ENCODE measurements at regions not wholly inside any gene's neighbourhood (a gene's known extent, or its start where the extent isn't known, plus 50 kb on each side); places are given as distances from the start of the nearest gene placed in this dataset.

DNA sequence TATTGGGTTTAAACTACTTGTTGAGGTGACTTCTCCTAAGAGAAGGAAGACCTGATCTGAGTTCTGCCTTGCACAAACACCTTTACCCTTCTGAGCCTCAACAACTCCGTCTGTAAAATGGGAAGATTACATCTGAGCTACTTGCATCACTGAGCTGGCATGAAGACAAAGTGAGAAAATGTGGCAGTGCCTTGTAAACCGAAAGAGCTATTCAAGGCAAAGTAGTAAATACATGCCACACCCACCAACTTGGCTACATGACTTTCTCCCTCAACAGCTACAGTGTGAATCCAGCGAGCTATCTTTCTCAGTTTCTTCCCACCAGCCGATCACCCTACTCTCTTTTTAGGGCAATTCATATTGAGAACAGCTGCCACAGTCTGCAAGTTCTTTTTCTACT is 148.3 kb downstream of the FOXB1 start:
- 35 to 76% methylated on average over 4 of the region's 4 CpGs for WGBS, 2 donors
- no peak for DNase-seq
- no peaks in the 10 kb centered on the region for H3K9me3 ChIP-seq

DNA sequence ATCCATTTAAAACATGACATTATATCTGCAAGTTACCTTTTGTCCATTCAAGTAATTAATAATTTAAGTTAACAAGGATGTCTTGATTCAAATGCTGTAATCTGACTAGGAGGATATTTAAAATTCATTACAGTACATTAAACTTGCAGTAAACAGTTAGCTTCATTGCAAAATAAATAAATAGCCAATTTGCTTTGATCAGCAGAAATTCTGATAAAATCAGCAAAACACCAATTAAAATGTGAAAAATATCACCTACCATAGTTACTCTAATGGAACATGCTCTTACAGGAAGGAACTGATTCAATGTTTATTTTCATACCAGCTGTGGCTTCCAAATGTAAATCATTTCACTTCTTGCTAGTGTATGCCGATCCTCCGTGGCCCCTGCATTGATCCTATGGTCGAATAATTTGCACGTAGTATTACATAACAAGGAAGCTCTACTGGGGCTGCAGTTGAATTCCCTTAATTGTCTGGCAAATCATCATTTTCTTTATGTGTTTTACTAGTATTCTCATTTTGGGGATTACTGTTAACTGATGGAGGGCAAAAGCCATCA is 150.7 kb downstream of the FOXB1 start:
- no peaks in the 10 kb centered on the region for H3K4me1 ChIP-seq
- no peak overlapping the region for H3K27ac ChIP-seq
- H3K4me3 ChIP-seq: no peak overlapping the region
- intact Hi-C loops (cut with DNase I): no loop called here
- no peaks in the 10 kb centered on the region for H3K36me3 ChIP-seq
- H3K27me3 ChIP-seq: peaks cover 0 to 8% (median 0%) of the 10 kb centered on the region in 3 donors
- no peaks in the 10 kb centered on the region for H3K9me3 ChIP-seq
- no peak for TF ChIP-seq POLR2AphosphoS5 (IDR thresholded peaks at IDR 0.05)
- no peak for TF ChIP-seq POLR2A (IDR thresholded peaks at IDR 0.05)
- TF ChIP-seq EP300 (IDR thresholded peaks at IDR 0.05): no peak
- TF ChIP-seq, protein P1, sequence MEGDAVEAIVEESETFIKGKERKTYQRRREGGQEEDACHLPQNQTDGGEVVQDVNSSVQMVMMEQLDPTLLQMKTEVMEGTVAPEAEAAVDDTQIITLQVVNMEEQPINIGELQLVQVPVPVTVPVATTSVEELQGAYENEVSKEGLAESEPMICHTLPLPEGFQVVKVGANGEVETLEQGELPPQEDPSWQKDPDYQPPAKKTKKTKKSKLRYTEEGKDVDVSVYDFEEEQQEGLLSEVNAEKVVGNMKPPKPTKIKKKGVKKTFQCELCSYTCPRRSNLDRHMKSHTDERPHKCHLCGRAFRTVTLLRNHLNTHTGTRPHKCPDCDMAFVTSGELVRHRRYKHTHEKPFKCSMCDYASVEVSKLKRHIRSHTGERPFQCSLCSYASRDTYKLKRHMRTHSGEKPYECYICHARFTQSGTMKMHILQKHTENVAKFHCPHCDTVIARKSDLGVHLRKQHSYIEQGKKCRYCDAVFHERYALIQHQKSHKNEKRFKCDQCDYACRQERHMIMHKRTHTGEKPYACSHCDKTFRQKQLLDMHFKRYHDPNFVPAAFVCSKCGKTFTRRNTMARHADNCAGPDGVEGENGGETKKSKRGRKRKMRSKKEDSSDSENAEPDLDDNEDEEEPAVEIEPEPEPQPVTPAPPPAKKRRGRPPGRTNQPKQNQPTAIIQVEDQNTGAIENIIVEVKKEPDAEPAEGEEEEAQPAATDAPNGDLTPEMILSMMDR (IDR thresholded peaks at IDR 0.05): no peak
- DNase-seq: no peak
- 49 to 69% methylated on average over 4 of the region's 4 CpGs for WGBS, 2 donors

More for the DNA sequence above, 148.3 kb downstream of the FOXB1 start:
- intact Hi-C loops (cut with DNase I): no loop called here
- no peak for TF ChIP-seq POLR2A (IDR thresholded peaks at IDR 0.05)
- TF ChIP-seq POLR2AphosphoS5 (IDR thresholded peaks at IDR 0.05): no peak
- TF ChIP-seq, protein P1 (IDR thresholded peaks at IDR 0.05): no peak
- no peak for TF ChIP-seq EP300 (IDR thresholded peaks at IDR 0.05)
- Histone ChIP-seq H3K36me3 (no peaks in the 10 kb centered on the region), H3K4me1 (no peaks in the 10 kb centered on the region), H3K27ac (no peak overlapping the region), H3K27me3 (peaks cover 0 to 8% (median 0%) of the 10 kb centered on the region in 3 donors), H3K4me3 (no peak overlapping the region)

DNA sequence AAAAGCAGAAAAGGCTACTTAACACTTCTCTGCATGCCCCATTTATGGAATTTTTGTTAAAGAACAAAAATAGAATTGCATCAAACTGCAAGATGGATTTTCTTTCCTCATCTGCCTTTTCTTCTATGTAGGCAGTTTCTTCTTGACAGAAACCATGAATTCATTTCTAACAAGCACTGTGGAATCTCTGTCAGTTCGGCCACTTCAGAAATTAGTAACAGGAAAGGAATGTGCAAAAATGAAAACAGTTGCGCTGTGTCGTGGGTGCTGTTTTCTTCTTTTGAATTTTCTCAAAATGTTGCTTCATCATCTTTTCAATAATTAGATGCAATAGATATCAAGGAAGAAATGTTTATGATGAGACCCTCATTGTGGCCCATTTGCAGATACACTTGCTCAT is 151.6 kb downstream of the FOXB1 start:
- Histone ChIP-seq H3K4me1 (no peaks in the 10 kb centered on the region), H3K27ac (no peak overlapping the region), H3K4me3 (no peak overlapping the region), H3K36me3 (no peaks in the 10 kb centered on the region), H3K27me3 (peaks cover 0 to 8% (median 0%) of the 10 kb centered on the region in 3 donors), H3K9me3 (no peaks in the 10 kb centered on the region)
- 62 to 73% methylated on average over 3 of the region's 3 CpGs for WGBS, 2 donors
- TF ChIP-seq POLR2A (IDR thresholded peaks at IDR 0.05) (no peak), EP300 (IDR thresholded peaks at IDR 0.05) (no peak), POLR2AphosphoS5 (IDR thresholded peaks at IDR 0.05) (no peak)
- TF ChIP-seq, protein P1 (IDR thresholded peaks at IDR 0.05): no peak
- intact Hi-C loops (cut with DNase I): no loop called here
- no peak for DNase-seq

DNA sequence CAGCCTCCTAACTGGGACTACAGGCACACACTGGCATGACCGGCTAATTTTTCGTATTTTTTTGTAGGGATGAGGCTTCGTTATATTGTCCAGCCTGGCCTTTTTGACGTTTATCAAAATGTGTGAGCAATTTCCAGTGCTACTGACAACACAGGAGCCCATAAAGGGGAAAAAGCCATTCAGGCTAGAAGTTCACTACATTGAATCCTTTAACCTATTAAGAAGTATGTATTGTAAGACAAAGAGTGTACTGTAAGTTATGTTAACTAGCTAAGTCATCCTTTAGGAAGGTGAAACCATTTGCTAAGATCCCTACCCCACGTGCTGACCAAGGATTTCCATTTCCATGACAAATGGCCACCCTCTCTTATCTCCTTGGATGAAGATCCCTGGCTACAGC is 156.8 kb downstream of the FOXB1 start:
- Histone ChIP-seq H3K27me3 (no peaks in the 10 kb centered on the region), H3K4me3 (no peak overlapping the region), H3K36me3 (no peaks in the 10 kb centered on the region), H3K27ac (no peak overlapping the region), H3K9me3 (no peaks in the 10 kb centered on the region), H3K4me1 (no peaks in the 10 kb centered on the region)
- no peak for DNase-seq
- intact Hi-C loops (cut with DNase I): no loop called here
- TF ChIP-seq EP300 (IDR thresholded peaks at IDR 0.05) (no peak), POLR2A (IDR thresholded peaks at IDR 0.05) (no peak), POLR2AphosphoS5 (IDR thresholded peaks at IDR 0.05) (no peak)
- TF ChIP-seq, protein P1 (IDR thresholded peaks at IDR 0.05): no peak
- 76 to 84% methylated on average over 5 of the region's 5 CpGs for WGBS, 2 donors

DNA sequence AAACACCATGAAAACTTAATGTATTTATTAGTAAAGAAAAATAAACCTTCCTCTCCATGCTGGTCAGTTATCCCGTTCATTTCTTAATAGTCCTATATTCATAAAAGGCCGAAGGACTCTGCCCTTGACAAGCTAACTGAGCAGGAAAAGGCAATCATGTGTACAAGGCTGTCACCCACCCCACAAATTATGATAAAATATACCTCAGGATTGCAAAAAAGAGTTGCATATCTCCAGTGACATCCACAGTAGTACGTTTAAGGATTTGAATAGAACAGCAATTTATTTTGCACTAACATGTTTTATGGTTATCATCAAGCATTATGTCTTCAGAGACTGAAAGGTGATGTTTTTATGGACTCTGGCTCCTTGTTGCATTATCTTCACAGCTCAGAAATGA is 157.6 kb downstream of the FOXB1 start:
- H3K9me3 ChIP-seq: no peaks in the 10 kb centered on the region
- no peaks in the 10 kb centered on the region for H3K27me3 ChIP-seq
- no peak overlapping the region for H3K4me3 ChIP-seq
- H3K36me3 ChIP-seq: no peaks in the 10 kb centered on the region
- intact Hi-C loops (cut with DNase I): no loop called here
- WGBS, 2 donors: 31 to 65% methylated on average over 3 of the region's 3 CpGs
- DNase-seq: no peak
- no peaks in the 10 kb centered on the region for H3K4me1 ChIP-seq
- TF ChIP-seq EP300 (IDR thresholded peaks at IDR 0.05) (no peak), POLR2AphosphoS5 (IDR thresholded peaks at IDR 0.05) (no peak), POLR2A (IDR thresholded peaks at IDR 0.05) (no peak)
- TF ChIP-seq, protein P1 (IDR thresholded peaks at IDR 0.05): no peak
- no peak overlapping the region for H3K27ac ChIP-seq

Measured in sigmoid colon (tissue), 6 donors.